MM.1S (cell line): ENCODE measurements at regions not wholly inside any gene's neighbourhood (a gene's known extent, or its start where the extent isn't known, plus 50 kb on each side); places are given as distances from the start of the nearest gene placed in this dataset.
"Not testable (repeated sequence)": the region's sequence is repeated elsewhere in the genome, so short reads cannot be mapped to it uniquely, and the experiment has no call there.

Experiments
- DNase-seq: peaks from one replicate; pipeline ENCODE4 v3.0.0-alpha.2; 2015
- H2AFZ ChIP-seq: fragments of 300-600 bp; sonication (generic); 2 replicates; pipeline ENCODE4 v1.6.0; 2016; ENCODE audit warnings: antibody characterized with exemption, low read length
- H3F3A ChIP-seq: fragments of 300-600 bp; sonication (generic); 2 replicates; pipeline ENCODE4 v1.6.1; 2016; ENCODE audit warnings: mild to moderate bottlenecking, antibody characterized with exemption, low read length, moderate library complexity, mixed read lengths; ENCODE audit not compliant: insufficient read depth
- H3K27ac ChIP-seq: fragments of 300-600 bp; sonication (generic); 2 replicates; pipeline ENCODE4 v1.5.1; 2016; ENCODE audit warnings: mild to moderate bottlenecking, low read length
- H3K27me3 ChIP-seq: fragments of 300-600 bp; sonication (generic); replicated peaks from 2 replicates; pipeline ENCODE4 v1.6.0; 2016; ENCODE audit warnings: low read length; ENCODE audit not compliant: insufficient read depth
- H3K36me3 ChIP-seq: fragments of 300-600 bp; sonication (generic); replicated peaks from 2 replicates; pipeline ENCODE4 v1.6.1; 2016; ENCODE audit warnings: mild to moderate bottlenecking, low read length, mixed read lengths; ENCODE audit not compliant: insufficient read depth
- H3K4me1 ChIP-seq: fragments of 300-600 bp; sonication (generic); 2 replicates; pipeline ENCODE4 v1.6.1; 2016; ENCODE audit warnings: low read length, mixed read lengths
- H3K4me2 ChIP-seq: fragments of 300-600 bp; sonication (generic); 2 replicates; pipeline ENCODE4 v1.6.0; 2016; ENCODE audit warnings: low read depth, low read length
- H3K4me3 ChIP-seq: fragments of 300-600 bp; sonication (generic); 2 replicates; pipeline ENCODE4 v1.5.1; 2016; ENCODE audit warnings: low read length, mixed read lengths
- H3K79me2 ChIP-seq: fragments of 300-600 bp; sonication (generic); 2 replicates; pipeline ENCODE4 v1.6.1; 2016; ENCODE audit warnings: mixed run types, low read length, mixed read lengths
- H3K9ac ChIP-seq: fragments of 300-600 bp; sonication (generic); 2 replicates; pipeline ENCODE4 v1.6.1; 2016; ENCODE audit warnings: low read length, mixed read lengths
- H3K9me2 ChIP-seq: fragments of 300-600 bp; sonication (generic); replicated peaks from 2 replicates; pipeline ENCODE4 v1.6.1; 2016; ENCODE audit warnings: mild to moderate bottlenecking, low read length, mixed read lengths; ENCODE audit not compliant: insufficient read depth
- H3K9me3 ChIP-seq: fragments of 300-600 bp; sonication (generic); replicated peaks from 2 replicates; pipeline ENCODE4 v1.6.1; 2016; ENCODE audit warnings: mild to moderate bottlenecking, low read length, mixed read lengths; ENCODE audit not compliant: insufficient read depth
- H4K20me1 ChIP-seq: fragments of 300-600 bp; sonication (generic); 2 replicates; pipeline ENCODE4 v1.6.1; 2016; ENCODE audit warnings: mild to moderate bottlenecking, low read length, moderate library complexity, mixed read lengths; ENCODE audit not compliant: insufficient read depth
- CTCF ChIP-seq: fragments of 300-600 bp; sonication (generic); IDR thresholded peaks from 2 replicates; pipeline ENCODE4 v1.5.1; 2016; ENCODE audit warnings: antibody characterized with exemption, low read length, mixed read lengths
- EZH2 ChIP-seq: fragments of 300-600 bp; sonication (generic); optimal IDR thresholded peaks from 2 replicates; pipeline ENCODE3; 2017; ENCODE audit warnings: low read depth, mild to moderate bottlenecking, antibody characterized with exemption, low read length, mixed read lengths
- EZH2phosphoT487 ChIP-seq: fragments of 300-600 bp; sonication (generic); IDR thresholded peaks from 2 replicates; pipeline ENCODE4 v1.6.1; 2018; ENCODE audit warnings: antibody characterized with exemption, low read length

GRCh38 chr1:47536646-47537118 lies 98.8 kb downstream of the FOXD2 start:
- TF ChIP-seq EZH2phosphoT487 (no peak), CTCF (no peak), EZH2 (no peak)

GRCh38 chr1:47537268-47537667 lies 99.4 kb downstream of the FOXD2 start:
- Histone ChIP-seq H3K9me2 (no peaks in the 10 kb centered on the region), H3K4me1 (no peaks in the 10 kb centered on the region), H3K27me3 (no peaks in the 10 kb centered on the region), H3K27ac (no peak overlapping the region), H3K36me3 (no peaks in the 10 kb centered on the region), H3K9ac (no peak overlapping the region), H3K9me3 (no peaks in the 10 kb centered on the region), H3K4me2 (no peak overlapping the region), H4K20me1 (no peaks in the 10 kb centered on the region), H3K4me3 (no peak overlapping the region), H3F3A (no peaks in the 10 kb centered on the region; the same call in 1 of the 2 replicates), H2AFZ (no peak overlapping the region), H3K79me2 (no peaks in the 10 kb centered on the region)
- no peak for DNase-seq
- TF ChIP-seq EZH2: no peak
- no peak for TF ChIP-seq CTCF
- TF ChIP-seq EZH2phosphoT487: no peak

More at GRCh38 chr1:47536646-47537118, 98.8 kb downstream of the FOXD2 start:
- Histone ChIP-seq H3K27ac (no peak overlapping the region), H3F3A (no peaks in the 10 kb centered on the region; the same call in 1 of the 2 replicates), H3K27me3 (no peaks in the 10 kb centered on the region), H2AFZ (no peak overlapping the region), H3K79me2 (no peaks in the 10 kb centered on the region), H3K9me2 (no peaks in the 10 kb centered on the region), H3K9ac (no peak overlapping the region), H4K20me1 (no peaks in the 10 kb centered on the region), H3K4me3 (no peak overlapping the region), H3K4me2 (no peak overlapping the region), H3K36me3 (no peaks in the 10 kb centered on the region), H3K9me3 (no peaks in the 10 kb centered on the region), H3K4me1 (no peaks in the 10 kb centered on the region)
- no peak for DNase-seq

- DNase-seq: no peak
- Histone ChIP-seq H3K4me1 (no peaks in the 10 kb centered on the region), H3K4me2 (no peak overlapping the region), H3K79me2 (no peaks in the 10 kb centered on the region), H4K20me1 (no peaks in the 10 kb centered on the region), H3K27me3 (no peaks in the 10 kb centered on the region), H3K36me3 (no peaks in the 10 kb centered on the region), H3K9me3 (no peaks in the 10 kb centered on the region), H3K4me3 (no peak overlapping the region), H2AFZ (no peak overlapping the region), H3F3A (no peaks in the 10 kb centered on the region), H3K9me2 (no peaks in the 10 kb centered on the region), H3K9ac (no peak overlapping the region), H3K27ac (no peak overlapping the region)
- no peak for TF ChIP-seq EZH2phosphoT487
Observed at GRCh38 chr1:47537966-47538365, 100.1 kb downstream of the FOXD2 start.

GRCh38 chr1:47538530-47538929 lies 100.7 kb downstream of the FOXD2 start:
- H3K4me2 ChIP-seq, H3K9me3 ChIP-seq, H2AFZ ChIP-seq, H3K4me1 ChIP-seq, DNase-seq, H3F3A ChIP-seq, H3K9ac ChIP-seq, H3K9me2 ChIP-seq, H4K20me1 ChIP-seq, H3K4me3 ChIP-seq, H3K79me2 ChIP-seq, H3K36me3 ChIP-seq, H3K27me3 ChIP-seq, H3K27ac ChIP-seq: not testable (repeated sequence)

- H3K27ac ChIP-seq, H3K36me3 ChIP-seq, H3K27me3 ChIP-seq, H2AFZ ChIP-seq, H3K79me2 ChIP-seq, H3K4me2 ChIP-seq, H3K4me3 ChIP-seq, H4K20me1 ChIP-seq, H3K9me3 ChIP-seq, H3K9me2 ChIP-seq, H3F3A ChIP-seq, DNase-seq, H3K9ac ChIP-seq, H3K4me1 ChIP-seq: not testable (repeated sequence)
Observed at GRCh38 chr1:47541705-47542104, 103.9 kb downstream of the FOXD2 start.

- not testable (repeated sequence) for H3K9me2 ChIP-seq, H3K79me2 ChIP-seq, H3K9ac ChIP-seq, H2AFZ ChIP-seq, H3K9me3 ChIP-seq, H3K4me2 ChIP-seq, DNase-seq, H3K36me3 ChIP-seq, H3K27me3 ChIP-seq, H3K4me3 ChIP-seq, H3F3A ChIP-seq, H3K27ac ChIP-seq, H4K20me1 ChIP-seq, H3K4me1 ChIP-seq
Observed at GRCh38 chr1:47543089-47543488, 105.2 kb downstream of the FOXD2 start.
